Neuronal stem cell (in vitro differentiated cells): ENCODE measurements at regions not wholly inside any gene's neighbourhood (a gene's known extent, or its start where the extent isn't known, plus 50 kb on each side); places are given as distances from the start of the nearest gene placed in this dataset.
A peak's percentile ranks its signal among the peaks of the same experiment; 100 is the strongest.

Source experiments
- DNase-seq: peaks from one replicate; pipeline ENCODE4 v3.0.0-alpha.2; 2013; ENCODE audit warnings: low spot score
- H2AFZ ChIP-seq: one replicate; pipeline ENCODE4 v1.6.1; 2013; ENCODE audit warnings: mild to moderate bottlenecking, low read length, inconsistent platforms
- H2AK5ac ChIP-seq: 2 replicates; pipeline ENCODE4 v1.6.1; 2013; ENCODE audit warnings: low read depth, mild to moderate bottlenecking, inconsistent platforms, low read length, moderate library complexity, mixed read lengths
- H2BK120ac ChIP-seq: 2 replicates; pipeline ENCODE4 v1.6.1; 2013; ENCODE audit warnings: low read depth, mild to moderate bottlenecking, inconsistent platforms, low read length, moderate library complexity, mixed read lengths
- H2BK12ac ChIP-seq: one replicate; pipeline ENCODE4 v1.6.1; 2013; ENCODE audit warnings: low read length, inconsistent platforms
- H2BK15ac ChIP-seq: 2 replicates; pipeline ENCODE4 v1.6.1; 2013; ENCODE audit warnings: mild to moderate bottlenecking, low read length, inconsistent platforms, mixed read lengths
- H2BK5ac ChIP-seq: one replicate; pipeline ENCODE4 v1.6.1; 2013; ENCODE audit warnings: inconsistent platforms, mild to moderate bottlenecking, low read length, moderate library complexity
- H3K14ac ChIP-seq: one replicate; pipeline ENCODE4 v1.6.1; 2013; ENCODE audit warnings: low read length, inconsistent platforms
- H3K18ac ChIP-seq: 2 replicates; pipeline ENCODE4 v1.6.1; 2013; ENCODE audit warnings: low read length, inconsistent platforms
- H3K23ac ChIP-seq: 2 replicates; pipeline ENCODE4 v1.6.1; 2013; ENCODE audit warnings: low read depth, mild to moderate bottlenecking, mixed read lengths, low read length, inconsistent platforms; ENCODE audit not compliant: poor library complexity
- H3K27ac ChIP-seq: replicated peaks from 3 replicates; pipeline ENCODE4 v1.5.1; 2013; ENCODE audit warnings: low read length, inconsistent platforms
- H3K27me3 ChIP-seq, 3 experiments: 2 replicates each; pipeline ENCODE4 v1.6.1; 2013; ENCODE audit warnings: low read length in 3 of 3, mild to moderate bottlenecking in 2 of 3, inconsistent platforms in 1 of 3, low read depth in 1 of 3, mixed read lengths in 1 of 3, moderate library complexity in 1 of 3; ENCODE audit not compliant: control insufficient read depth in 3 of 3, insufficient read depth in 3 of 3
- H3K36me3 ChIP-seq, 2 donors: replicated peaks in 1 of 2; 2 replicates each; pipeline ENCODE4 v1.6.1; 2013; ENCODE audit warnings: low read length in 2 of 2; ENCODE audit not compliant: control insufficient read depth in 2 of 2, insufficient read depth in 2 of 2
- H3K4ac ChIP-seq: 2 replicates; pipeline ENCODE4 v1.6.1; 2013; ENCODE audit warnings: inconsistent platforms, mild to moderate bottlenecking, low read length, moderate library complexity
- H3K4me1 ChIP-seq, 2 donors: 1 replicate in 1 of 2; 2 replicates in 1 of 2; pipeline ENCODE4 v1.6.1; 2013; ENCODE audit warnings: low read length in 2 of 2, low read depth in 1 of 2; ENCODE audit not compliant: control insufficient read depth in 2 of 2, insufficient read depth in 1 of 2
- H3K4me2 ChIP-seq: one replicate; pipeline ENCODE4 v1.6.1; 2013; ENCODE audit warnings: mild to moderate bottlenecking, low read length, inconsistent platforms; ENCODE audit not compliant: insufficient read depth, poor library complexity, severe bottlenecking
- H3K4me3 ChIP-seq, 2 donors: 2 replicates each; pipeline ENCODE4 v1.5.1; 2013; ENCODE audit warnings: low read length in 2 of 2, mild to moderate bottlenecking in 2 of 2, inconsistent platforms in 1 of 2, moderate library complexity in 1 of 2
- H3K79me1 ChIP-seq: one replicate; pipeline ENCODE4 v1.6.1; 2013; ENCODE audit warnings: low read depth, mild to moderate bottlenecking, inconsistent platforms, low read length, moderate library complexity
- H3K9ac ChIP-seq: one replicate; pipeline ENCODE4 v1.6.1; 2013; ENCODE audit warnings: mild to moderate bottlenecking, low read depth, low read length, inconsistent platforms; ENCODE audit not compliant: poor library complexity
- H3K9me3 ChIP-seq, 2 donors: replicated peaks in 1 of 2; 2 replicates each; pipeline versions ENCODE3 to v1.6.1; 2013; ENCODE audit warnings: low read length in 2 of 2, mild to moderate bottlenecking in 2 of 2, inconsistent platforms in 1 of 2, low read depth in 1 of 2, mixed read lengths in 1 of 2, moderate library complexity in 1 of 2; ENCODE audit not compliant: control insufficient read depth in 2 of 2, insufficient read depth in 1 of 2
- H4K8ac ChIP-seq: one replicate; pipeline ENCODE4 v1.6.1; 2013; ENCODE audit warnings: low read depth, mild to moderate bottlenecking, inconsistent platforms, low read length, moderate library complexity
- H4K91ac ChIP-seq: one replicate; pipeline ENCODE4 v1.6.1; 2013; ENCODE audit warnings: low read length, low read depth, mild to moderate bottlenecking, inconsistent platforms; ENCODE audit not compliant: poor library complexity
- WGBS, 2 donors: extraction: QIAGEN DNeasy Blood & Tissue Kit; methylation state at CpG; one replicate each; pipeline ENCODE4 v1.1.7; 2013; ENCODE audit warnings: missing lambda C conversion rate in 2 of 2, mixed read lengths in 1 of 2; ENCODE audit not compliant: insufficient read length in 2 of 2, insufficient replicate concordance in 1 of 2; ENCODE audit errors: extremely low coverage in 2 of 2; 5-methylcytosine and 5-hydroxymethylcytosine counted together

- H3K27ac ChIP-seq: peak overlapping the region; percentile 65
Observed at GRCh38 chr15:47618241-47618640, 99.1 kb upstream of the SEMA6D start.

GRCh38 chr15:47620960-47621681 lies 96.2 kb upstream of the SEMA6D start:
- Histone ChIP-seq H2AK5ac (no peak overlapping the region), H4K91ac (no peak overlapping the region)
- no CpG with 5 or more reads among the region's 7 CpGs for WGBS, 2 donors

More at GRCh38 chr15:47618241-47618640, 99.1 kb upstream of the SEMA6D start:
- no peak overlapping the region for H2AK5ac ChIP-seq
- no CpG with 5 or more reads among the region's 4 CpGs for WGBS, 2 donors
- peak; percentile 69 for DNase-seq
- H3K79me1 ChIP-seq: no peaks in the 10 kb centered on the region
- no peaks in the 10 kb centered on the region for H3K27me3 ChIP-seq
- H3K4me2 ChIP-seq: no peak overlapping the region
- H2BK120ac ChIP-seq: no peak overlapping the region
- H3K23ac ChIP-seq: no peak overlapping the region
- H3K9ac ChIP-seq: no peak overlapping the region
- H3K36me3 ChIP-seq: no peaks in the 10 kb centered on the region
- H3K9me3 ChIP-seq: no peaks in the 10 kb centered on the region
- peaks cover 5 to 14% of the 10 kb centered on the region in 2 donors for H3K4me1 ChIP-seq
- H2BK5ac ChIP-seq: no peak overlapping the region
- no peak overlapping the region for H3K4me3 ChIP-seq
- H3K18ac ChIP-seq: no peak overlapping the region
- H4K91ac ChIP-seq: no peak overlapping the region
- H2BK15ac ChIP-seq: no peak overlapping the region
- peak overlapping the region; percentile 41 for H2AFZ ChIP-seq
- H3K4ac ChIP-seq: no peak overlapping the region
- no peak overlapping the region for H4K8ac ChIP-seq
- H3K14ac ChIP-seq: no peak overlapping the region
- H2BK12ac ChIP-seq: no peak overlapping the region

DNA sequence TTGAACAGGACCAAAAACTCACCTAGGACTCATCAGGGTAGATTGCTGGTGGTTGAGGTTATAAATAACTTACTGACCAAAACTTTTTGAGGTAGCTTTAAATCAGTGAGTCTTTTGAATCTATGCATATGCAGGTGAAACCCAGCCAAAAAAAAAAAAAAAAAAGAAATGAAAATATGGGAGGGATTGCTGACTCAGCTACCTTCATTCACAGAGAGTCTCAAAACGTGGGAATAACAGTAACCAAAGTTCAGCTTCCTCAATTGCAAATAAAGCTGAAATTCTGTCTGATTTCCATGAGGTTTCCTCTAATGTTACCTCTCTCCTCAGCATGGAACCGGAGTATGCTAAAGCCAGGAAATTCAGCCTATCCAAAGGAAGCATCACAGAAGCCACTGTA lies 95.2 kb upstream of the SEMA6D start:
- Histone ChIP-seq H3K18ac (no peak overlapping the region), H3K9me3 (no peaks in the 10 kb centered on the region), H3K4me1 (peaks cover 5 to 11% of the 10 kb centered on the region in 2 donors), H2BK120ac (no peak overlapping the region), H2AFZ (no peak overlapping the region), H4K91ac (no peak overlapping the region), H3K9ac (no peak overlapping the region), H3K4ac (no peak overlapping the region), H2BK12ac (no peak overlapping the region), H3K79me1 (no peaks in the 10 kb centered on the region), H3K4me3 (no peak overlapping the region), H3K4me2 (no peak overlapping the region), H3K27ac (no peak overlapping the region), H2BK5ac (no peak overlapping the region), H2BK15ac (no peak overlapping the region), H4K8ac (no peak overlapping the region), H3K27me3 (no peaks in the 10 kb centered on the region), H2AK5ac (no peak overlapping the region), H3K23ac (no peak overlapping the region), H3K36me3 (no peaks in the 10 kb centered on the region), H3K14ac (no peak overlapping the region)
- WGBS, 2 donors: no CpG with 5 or more reads among the region's 2 CpGs
- no peak for DNase-seq

More at GRCh38 chr15:47620960-47621681, 96.2 kb upstream of the SEMA6D start:
- Histone ChIP-seq H3K79me1 (no peaks in the 10 kb centered on the region), H2BK15ac (no peak overlapping the region), H3K9me3 (no peaks in the 10 kb centered on the region), H3K9ac (no peak overlapping the region), H2BK120ac (no peak overlapping the region), H3K14ac (no peak overlapping the region), H4K8ac (no peak overlapping the region), H3K4me1 (peaks cover 5 to 14% of the 10 kb centered on the region in 2 donors), H3K18ac (peak overlapping the region; percentile 49), H3K4me2 (no peak overlapping the region), H3K27ac (no peak overlapping the region), H3K23ac (no peak overlapping the region), H3K27me3 (no peaks in the 10 kb centered on the region), H2BK5ac (no peak overlapping the region), H2BK12ac (no peak overlapping the region), H2AFZ (no peak overlapping the region), H3K4ac (no peak overlapping the region), H3K4me3 (no peak overlapping the region), H3K36me3 (no peaks in the 10 kb centered on the region)
- no peak for DNase-seq

DNA sequence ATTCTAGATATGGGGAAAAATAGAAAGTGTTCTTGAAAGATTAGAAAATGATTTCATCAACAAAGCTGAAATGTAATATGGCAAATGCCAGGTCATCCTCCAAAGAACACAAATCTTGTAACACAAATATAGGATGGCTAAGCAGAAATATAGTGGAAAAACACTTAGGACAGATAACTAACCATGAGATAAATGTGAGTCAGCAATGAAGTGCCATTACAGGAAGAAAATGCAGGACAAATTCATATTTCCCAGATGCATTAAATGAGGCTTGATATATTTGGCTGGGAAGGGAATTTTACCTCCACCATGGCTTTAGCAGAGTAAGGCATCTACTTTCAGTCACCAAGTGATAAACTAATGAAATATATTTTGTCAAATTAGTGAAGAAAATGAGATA lies 92.8 kb upstream of the SEMA6D start:
- Histone ChIP-seq H3K14ac (no peak overlapping the region), H3K4me1 (peaks cover 0 to 3% of the 10 kb centered on the region in 2 donors), H4K91ac (no peak overlapping the region), H3K27me3 (no peaks in the 10 kb centered on the region), H2AFZ (no peak overlapping the region), H3K4ac (no peak overlapping the region), H2AK5ac (no peak overlapping the region), H4K8ac (no peak overlapping the region), H2BK120ac (no peak overlapping the region), H2BK12ac (no peak overlapping the region), H3K36me3 (no peaks in the 10 kb centered on the region), H3K27ac (no peak overlapping the region), H3K79me1 (no peaks in the 10 kb centered on the region), H2BK5ac (no peak overlapping the region), H3K9ac (no peak overlapping the region), H3K4me2 (no peak overlapping the region), H2BK15ac (no peak overlapping the region), H3K23ac (no peak overlapping the region), H3K4me3 (no peak overlapping the region), H3K9me3 (no peaks in the 10 kb centered on the region), H3K18ac (no peak overlapping the region)
- no peak for DNase-seq
